ENCODE measurements at regions not wholly inside any gene's neighbourhood (a gene's known extent, or its start where the extent isn't known, plus 50 kb on each side); places are given as distances from the start of the nearest gene placed in this dataset.

- no peak for TF ChIP-seq SIRT6 (IDR thresholded peaks at IDR 0.05; ENCODE audit: low read length)
- TF ChIP-seq JUND (IDR thresholded peaks at IDR 0.05; ENCODE audit: low read length): no peak
- TF ChIP-seq, protein P1, sequence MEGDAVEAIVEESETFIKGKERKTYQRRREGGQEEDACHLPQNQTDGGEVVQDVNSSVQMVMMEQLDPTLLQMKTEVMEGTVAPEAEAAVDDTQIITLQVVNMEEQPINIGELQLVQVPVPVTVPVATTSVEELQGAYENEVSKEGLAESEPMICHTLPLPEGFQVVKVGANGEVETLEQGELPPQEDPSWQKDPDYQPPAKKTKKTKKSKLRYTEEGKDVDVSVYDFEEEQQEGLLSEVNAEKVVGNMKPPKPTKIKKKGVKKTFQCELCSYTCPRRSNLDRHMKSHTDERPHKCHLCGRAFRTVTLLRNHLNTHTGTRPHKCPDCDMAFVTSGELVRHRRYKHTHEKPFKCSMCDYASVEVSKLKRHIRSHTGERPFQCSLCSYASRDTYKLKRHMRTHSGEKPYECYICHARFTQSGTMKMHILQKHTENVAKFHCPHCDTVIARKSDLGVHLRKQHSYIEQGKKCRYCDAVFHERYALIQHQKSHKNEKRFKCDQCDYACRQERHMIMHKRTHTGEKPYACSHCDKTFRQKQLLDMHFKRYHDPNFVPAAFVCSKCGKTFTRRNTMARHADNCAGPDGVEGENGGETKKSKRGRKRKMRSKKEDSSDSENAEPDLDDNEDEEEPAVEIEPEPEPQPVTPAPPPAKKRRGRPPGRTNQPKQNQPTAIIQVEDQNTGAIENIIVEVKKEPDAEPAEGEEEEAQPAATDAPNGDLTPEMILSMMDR (IDR thresholded peaks at IDR 0.05; ENCODE audit: control extremely low read depth in 1 of 3, insufficient read depth in 1 of 3, low read depth in 1 of 3, low read length in 3 of 3): no peak
- TF ChIP-seq, protein P2, sequence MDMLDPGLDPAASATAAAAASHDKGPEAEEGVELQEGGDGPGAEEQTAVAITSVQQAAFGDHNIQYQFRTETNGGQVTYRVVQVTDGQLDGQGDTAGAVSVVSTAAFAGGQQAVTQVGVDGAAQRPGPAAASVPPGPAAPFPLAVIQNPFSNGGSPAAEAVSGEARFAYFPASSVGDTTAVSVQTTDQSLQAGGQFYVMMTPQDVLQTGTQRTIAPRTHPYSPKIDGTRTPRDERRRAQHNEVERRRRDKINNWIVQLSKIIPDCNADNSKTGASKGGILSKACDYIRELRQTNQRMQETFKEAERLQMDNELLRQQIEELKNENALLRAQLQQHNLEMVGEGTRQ (IDR thresholded peaks at IDR 0.05; ENCODE audit: low read length): no peak
- no peak for TF ChIP-seq CREB1 (IDR thresholded peaks at IDR 0.05)
- no peak for TF ChIP-seq TCF12 (IDR thresholded peaks at IDR 0.05; ENCODE audit: low read depth, low read length)
- TF ChIP-seq EGR1 (IDR thresholded peaks at IDR 0.05; ENCODE audit: borderline replicate concordance, low read depth, low read length): no peak
- TF ChIP-seq BCL11A (IDR thresholded peaks at IDR 0.05; ENCODE audit: low read depth in 2 of 2, low read length in 2 of 2): no peak
- TF ChIP-seq PHF8 (conservative IDR thresholded peaks at IDR 0.05; ENCODE audit: low read depth, low read length): no peak
- no peak for TF ChIP-seq POLR2A (IDR thresholded peaks at IDR 0.05; ENCODE audit: control extremely low read depth in 1 of 2, low read depth in 2 of 2, low read length in 2 of 2)
- TF ChIP-seq SUZ12 (IDR thresholded peaks at IDR 0.05; ENCODE audit: low read length): no peak
- TF ChIP-seq ZNF274 (IDR thresholded peaks at IDR 0.05; ENCODE audit: borderline replicate concordance, extremely low read depth, low read length): no peak
- no peak for TF ChIP-seq RFX5 (IDR thresholded peaks at IDR 0.05; ENCODE audit: borderline replicate concordance, low read depth, low read length)
Measured at GRCh38 chr15:57887825-57888224, 177.7 kb downstream of the ALDH1A2 start.

Measured in H1 (cell line).